ENCODE measurements at regions not wholly inside any gene's neighbourhood (a gene's known extent, or its start where the extent isn't known, plus 50 kb on each side); places are given as distances from the start of the nearest gene placed in this dataset.
"Not testable (repeated sequence)": the region's sequence is repeated elsewhere in the genome, so short reads cannot be mapped to it uniquely, and the experiment has no call there.

DNA sequence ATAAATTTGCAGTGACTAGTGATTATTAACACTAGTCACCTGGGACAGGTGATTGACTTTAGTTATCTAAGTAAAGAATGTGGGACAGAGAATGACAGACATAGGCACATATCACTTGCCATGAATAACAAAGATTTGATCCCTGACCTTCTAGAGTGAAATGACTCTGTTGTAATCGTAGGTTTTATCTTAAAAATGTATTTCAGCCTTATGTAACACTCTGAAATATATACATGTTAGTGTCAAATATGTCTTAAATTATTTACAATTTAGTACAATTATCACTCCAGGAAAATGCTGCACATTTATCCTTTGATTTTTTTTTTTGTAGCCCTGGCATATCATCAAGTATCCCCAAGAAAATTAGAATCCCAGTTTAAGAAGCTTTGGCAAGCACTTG is 186.4 kb upstream of the PTGFR start:
- H3K27ac ChIP-seq (ENCODE audit: low read depth, low read length): no peak overlapping the region
- no peak overlapping the region for H3K4me3 ChIP-seq (ENCODE audit: insufficient read depth, low read length)
- H3K9me3 ChIP-seq (ENCODE audit: low read depth, low read length): no peaks in the 10 kb centered on the region
- DNase-seq (ENCODE audit: insufficient read length, low spot score, missing footprints): no peak
- no peak overlapping the region for H3K4me2 ChIP-seq (ENCODE audit: insufficient read depth, low read length)
- peaks cover 20% of the 10 kb centered on the region for H3K4me1 ChIP-seq (ENCODE audit: insufficient read depth, low read length)
- no peaks in the 10 kb centered on the region for H3K27me3 ChIP-seq (ENCODE audit: insufficient read depth, low read length)
- H3K36me3 ChIP-seq (ENCODE audit: insufficient read depth, low read length): no peaks in the 10 kb centered on the region
- no peaks in the 10 kb centered on the region for H3K79me2 ChIP-seq (ENCODE audit: insufficient read depth, low read length)
- TF ChIP-seq, protein P1, sequence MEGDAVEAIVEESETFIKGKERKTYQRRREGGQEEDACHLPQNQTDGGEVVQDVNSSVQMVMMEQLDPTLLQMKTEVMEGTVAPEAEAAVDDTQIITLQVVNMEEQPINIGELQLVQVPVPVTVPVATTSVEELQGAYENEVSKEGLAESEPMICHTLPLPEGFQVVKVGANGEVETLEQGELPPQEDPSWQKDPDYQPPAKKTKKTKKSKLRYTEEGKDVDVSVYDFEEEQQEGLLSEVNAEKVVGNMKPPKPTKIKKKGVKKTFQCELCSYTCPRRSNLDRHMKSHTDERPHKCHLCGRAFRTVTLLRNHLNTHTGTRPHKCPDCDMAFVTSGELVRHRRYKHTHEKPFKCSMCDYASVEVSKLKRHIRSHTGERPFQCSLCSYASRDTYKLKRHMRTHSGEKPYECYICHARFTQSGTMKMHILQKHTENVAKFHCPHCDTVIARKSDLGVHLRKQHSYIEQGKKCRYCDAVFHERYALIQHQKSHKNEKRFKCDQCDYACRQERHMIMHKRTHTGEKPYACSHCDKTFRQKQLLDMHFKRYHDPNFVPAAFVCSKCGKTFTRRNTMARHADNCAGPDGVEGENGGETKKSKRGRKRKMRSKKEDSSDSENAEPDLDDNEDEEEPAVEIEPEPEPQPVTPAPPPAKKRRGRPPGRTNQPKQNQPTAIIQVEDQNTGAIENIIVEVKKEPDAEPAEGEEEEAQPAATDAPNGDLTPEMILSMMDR (IDR thresholded peaks at IDR 0.05; ENCODE audit: extremely low read depth, low read depth, low read length): no peak
- H2AFZ ChIP-seq (ENCODE audit: low read length): no peak overlapping the region
- H4K20me1 ChIP-seq (ENCODE audit: insufficient read depth, low read length): no peaks in the 10 kb centered on the region

DNA sequence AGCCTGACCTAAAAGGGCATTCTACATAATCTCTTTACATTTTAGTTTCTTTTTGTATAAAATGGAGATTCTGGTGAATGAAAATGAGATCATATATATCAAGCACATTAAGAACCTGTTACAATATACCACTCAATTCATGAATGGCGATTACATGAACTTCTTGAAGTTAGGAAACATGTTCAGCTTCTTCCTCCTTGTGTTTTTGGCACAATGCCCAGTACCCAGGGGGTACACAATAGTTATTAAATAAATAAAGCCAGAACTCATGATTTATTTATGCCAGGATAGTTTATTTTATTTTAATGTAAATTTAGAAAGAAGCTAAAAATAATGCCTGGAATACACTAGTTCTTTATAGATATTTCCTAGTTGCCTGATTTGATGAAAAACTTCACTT is 186.0 kb upstream of the PTGFR start:
- H3K79me2 ChIP-seq (ENCODE audit: insufficient read depth, low read length): no peaks in the 10 kb centered on the region
- TF ChIP-seq, protein P1 (IDR thresholded peaks at IDR 0.05; ENCODE audit: extremely low read depth, low read depth, low read length): no peak
- H3K4me2 ChIP-seq (ENCODE audit: insufficient read depth, low read length): no peak overlapping the region
- DNase-seq (ENCODE audit: insufficient read length, low spot score, missing footprints): no peak
- H3K36me3 ChIP-seq (ENCODE audit: insufficient read depth, low read length): no peaks in the 10 kb centered on the region
- H3K27me3 ChIP-seq (ENCODE audit: insufficient read depth, low read length): no peaks in the 10 kb centered on the region
- no peak overlapping the region for H3K4me3 ChIP-seq (ENCODE audit: insufficient read depth, low read length)
- no peaks in the 10 kb centered on the region for H4K20me1 ChIP-seq (ENCODE audit: insufficient read depth, low read length)
- no peaks in the 10 kb centered on the region for H3K9me3 ChIP-seq (ENCODE audit: low read depth, low read length)
- H3K4me1 ChIP-seq (ENCODE audit: insufficient read depth, low read length): peaks cover 20% of the 10 kb centered on the region
- H3K27ac ChIP-seq (ENCODE audit: low read depth, low read length): no peak overlapping the region
- H2AFZ ChIP-seq (ENCODE audit: low read length): no peak overlapping the region

DNA sequence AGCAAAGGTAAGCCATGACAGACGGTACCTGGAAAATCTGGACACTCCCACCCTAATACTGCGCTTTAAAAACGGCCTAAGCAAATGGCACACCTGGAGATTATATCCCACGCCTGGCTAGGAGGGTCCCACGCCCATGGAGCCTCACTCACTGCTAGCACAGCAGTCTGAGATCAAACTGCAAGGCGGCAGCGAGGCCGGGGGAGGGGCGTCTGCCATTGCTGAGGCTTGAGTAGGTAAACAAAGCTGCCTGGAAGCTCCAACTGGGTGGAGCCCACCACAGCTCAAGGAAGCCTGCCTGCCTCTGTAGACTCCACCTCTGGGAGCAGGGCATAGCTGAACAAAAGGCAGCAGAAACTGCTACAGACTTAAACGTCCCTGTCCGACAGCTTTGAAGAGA is 180.5 kb upstream of the PTGFR start:
- not testable (repeated sequence) for H4K20me1 ChIP-seq (ENCODE audit: insufficient read depth, low read length); H3K4me2 ChIP-seq (ENCODE audit: insufficient read depth, low read length); H3K27me3 ChIP-seq (ENCODE audit: insufficient read depth, low read length); H3K4me1 ChIP-seq (ENCODE audit: insufficient read depth, low read length); H3K79me2 ChIP-seq (ENCODE audit: insufficient read depth, low read length); H2AFZ ChIP-seq (ENCODE audit: low read length); H3K36me3 ChIP-seq (ENCODE audit: insufficient read depth, low read length); DNase-seq (ENCODE audit: insufficient read length, low spot score, missing footprints); H3K27ac ChIP-seq (ENCODE audit: low read depth, low read length); H3K4me3 ChIP-seq (ENCODE audit: insufficient read depth, low read length); H3K9me3 ChIP-seq (ENCODE audit: low read depth, low read length)

DNA sequence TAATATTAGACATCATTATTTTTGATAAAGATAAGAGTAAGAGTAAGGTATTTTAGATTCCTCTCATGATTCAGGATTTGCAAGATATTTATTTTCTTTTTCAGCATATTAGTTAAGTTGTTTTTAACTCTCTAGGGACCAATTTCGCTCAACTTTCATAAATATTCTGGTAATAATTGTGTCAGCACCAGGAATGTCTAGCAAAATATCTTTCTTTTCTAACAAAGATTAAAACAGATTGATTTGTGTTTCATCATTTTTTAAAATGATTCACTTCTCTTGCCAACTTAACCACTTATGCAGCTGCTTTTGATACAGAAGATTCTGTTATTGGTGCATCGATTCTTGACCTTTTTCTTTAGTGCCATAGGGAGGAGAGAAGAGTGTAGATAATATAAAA is 172.8 kb upstream of the PTGFR start:
- Histone ChIP-seq H3K36me3 (ENCODE audit: insufficient read depth, low read length) (no peaks in the 10 kb centered on the region), H3K27me3 (ENCODE audit: insufficient read depth, low read length) (no peaks in the 10 kb centered on the region), H3K4me3 (ENCODE audit: insufficient read depth, low read length) (no peak overlapping the region), H3K4me2 (ENCODE audit: insufficient read depth, low read length) (no peak overlapping the region), H3K27ac (ENCODE audit: low read depth, low read length) (no peak overlapping the region), H3K4me1 (ENCODE audit: insufficient read depth, low read length) (peaks cover 8% of the 10 kb centered on the region), H3K79me2 (ENCODE audit: insufficient read depth, low read length) (no peaks in the 10 kb centered on the region), H3K9me3 (ENCODE audit: low read depth, low read length) (no peaks in the 10 kb centered on the region), H4K20me1 (ENCODE audit: insufficient read depth, low read length) (no peaks in the 10 kb centered on the region), H2AFZ (ENCODE audit: low read length) (no peak overlapping the region)
- no peak for DNase-seq (ENCODE audit: insufficient read length, low spot score, missing footprints)
- TF ChIP-seq, protein P1 (IDR thresholded peaks at IDR 0.05; ENCODE audit: extremely low read depth, low read depth, low read length): no peak

DNA sequence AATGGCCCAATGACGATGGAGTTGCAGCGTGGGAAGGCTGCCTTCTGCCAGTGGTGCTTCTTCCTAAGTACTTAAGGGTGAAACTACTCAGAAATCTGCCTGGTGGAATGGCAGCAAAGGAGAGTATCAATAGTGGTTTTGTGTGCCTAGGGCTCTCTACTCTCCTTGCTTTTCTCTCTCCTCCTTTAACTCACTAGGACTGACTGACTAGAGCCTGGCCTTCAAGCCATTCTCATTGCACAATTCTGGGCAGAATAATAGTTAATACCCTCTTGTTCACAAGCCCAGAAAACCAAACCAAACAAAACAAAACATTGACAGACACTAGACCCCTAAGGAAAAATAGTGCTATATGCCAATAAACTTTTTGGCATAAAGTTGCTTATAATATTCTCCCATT is 171.2 kb upstream of the PTGFR start:
- Histone ChIP-seq H3K27ac (ENCODE audit: low read depth, low read length) (no peak overlapping the region), H4K20me1 (ENCODE audit: insufficient read depth, low read length) (no peaks in the 10 kb centered on the region), H2AFZ (ENCODE audit: low read length) (no peak overlapping the region), H3K27me3 (ENCODE audit: insufficient read depth, low read length) (no peaks in the 10 kb centered on the region), H3K9me3 (ENCODE audit: low read depth, low read length) (no peaks in the 10 kb centered on the region), H3K36me3 (ENCODE audit: insufficient read depth, low read length) (no peaks in the 10 kb centered on the region), H3K4me3 (ENCODE audit: insufficient read depth, low read length) (no peak overlapping the region), H3K4me2 (ENCODE audit: insufficient read depth, low read length) (no peak overlapping the region), H3K4me1 (ENCODE audit: insufficient read depth, low read length) (peaks cover 8% of the 10 kb centered on the region), H3K79me2 (ENCODE audit: insufficient read depth, low read length) (no peaks in the 10 kb centered on the region)
- DNase-seq (ENCODE audit: insufficient read length, low spot score, missing footprints): no peak
- TF ChIP-seq, protein P1 (IDR thresholded peaks at IDR 0.05; ENCODE audit: extremely low read depth, low read depth, low read length): no peak

Data from osteoblast (primary cell).